HepG2 (cell line): ENCODE measurements at regions not wholly inside any gene's neighbourhood (a gene's known extent, or its start where the extent isn't known, plus 50 kb on each side); places are given as distances from the start of the nearest gene placed in this dataset.

Source experiments
- ARID3A ChIP-seq: IDR thresholded peaks from 2 replicates; pipeline ENCODE4 v1.6.1; 2012; ENCODE audit warnings: low read depth, low read length, improper control_type of control experiment
- MYC ChIP-seq: sonication (generic); formaldehyde crosslinking; IDR thresholded peaks from 2 replicates; pipeline ENCODE4 v1.9.0; 2021; ENCODE audit warnings: missing genetic modification reagents, borderline replicate concordance
- NFIC ChIP-seq: IDR thresholded peaks from 2 replicates; pipeline ENCODE4 v1.6.1; 2012; ENCODE audit warnings: mild to moderate bottlenecking, low read length, inconsistent platforms
- TRAFD1 ChIP-seq: sonication (generic); formaldehyde crosslinking; IDR thresholded peaks from 2 replicates; pipeline ENCODE4 v1.5.1; 2020; ENCODE audit warnings: missing genetic modification reagents, mild to moderate bottlenecking, borderline replicate concordance

- TF ChIP-seq TRAFD1 (CRISPR knock-in tag) (no peak), MYC (no peak), NFIC (no peak), ARID3A (no peak)
These were observed 93.9 kb upstream of the NCOR2 start for GRCh38 chr12:124661341-124661740.
